ENCODE measurements at regions not wholly inside any gene's neighbourhood (a gene's known extent, or its start where the extent isn't known, plus 50 kb on each side); places are given as distances from the start of the nearest gene placed in this dataset.

DNA sequence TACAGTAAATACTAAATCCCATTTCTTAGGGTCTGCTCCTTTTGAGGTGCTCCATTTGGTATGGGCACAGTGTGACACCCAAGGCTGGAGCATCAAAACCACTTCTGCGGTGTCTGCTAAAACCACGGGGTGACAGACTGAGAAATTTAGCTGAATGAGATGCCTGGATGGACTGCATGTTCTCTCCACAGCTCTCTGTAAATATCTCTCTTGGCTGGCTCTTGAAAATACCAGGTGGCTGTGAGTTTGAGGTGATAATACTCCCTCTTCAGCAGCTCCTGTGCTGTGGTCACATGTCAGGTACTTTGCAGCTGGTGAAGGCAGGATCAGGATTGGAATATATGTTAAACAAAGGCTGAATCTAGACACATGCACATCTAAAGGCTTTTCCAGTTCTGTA lies 93.7 kb upstream of the SIMC1 start:
- no peak for TF ChIP-seq POLR2A (IDR thresholded peaks at IDR 0.05)
- TF ChIP-seq, protein P1, sequence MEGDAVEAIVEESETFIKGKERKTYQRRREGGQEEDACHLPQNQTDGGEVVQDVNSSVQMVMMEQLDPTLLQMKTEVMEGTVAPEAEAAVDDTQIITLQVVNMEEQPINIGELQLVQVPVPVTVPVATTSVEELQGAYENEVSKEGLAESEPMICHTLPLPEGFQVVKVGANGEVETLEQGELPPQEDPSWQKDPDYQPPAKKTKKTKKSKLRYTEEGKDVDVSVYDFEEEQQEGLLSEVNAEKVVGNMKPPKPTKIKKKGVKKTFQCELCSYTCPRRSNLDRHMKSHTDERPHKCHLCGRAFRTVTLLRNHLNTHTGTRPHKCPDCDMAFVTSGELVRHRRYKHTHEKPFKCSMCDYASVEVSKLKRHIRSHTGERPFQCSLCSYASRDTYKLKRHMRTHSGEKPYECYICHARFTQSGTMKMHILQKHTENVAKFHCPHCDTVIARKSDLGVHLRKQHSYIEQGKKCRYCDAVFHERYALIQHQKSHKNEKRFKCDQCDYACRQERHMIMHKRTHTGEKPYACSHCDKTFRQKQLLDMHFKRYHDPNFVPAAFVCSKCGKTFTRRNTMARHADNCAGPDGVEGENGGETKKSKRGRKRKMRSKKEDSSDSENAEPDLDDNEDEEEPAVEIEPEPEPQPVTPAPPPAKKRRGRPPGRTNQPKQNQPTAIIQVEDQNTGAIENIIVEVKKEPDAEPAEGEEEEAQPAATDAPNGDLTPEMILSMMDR (IDR thresholded peaks at IDR 0.05), result no peak
